ENCODE measurements at regions not wholly inside any gene's neighbourhood (a gene's known extent, or its start where the extent isn't known, plus 50 kb on each side); places are given as distances from the start of the nearest gene placed in this dataset.

- H2AFZ ChIP-seq (ENCODE audit: insufficient read depth, low read length, poor library complexity), result peak overlapping the region; percentile 11
These were observed 57.2 kb upstream of the LRRC55 start for GRCh38 chr11:57124505-57124904.

DNA sequence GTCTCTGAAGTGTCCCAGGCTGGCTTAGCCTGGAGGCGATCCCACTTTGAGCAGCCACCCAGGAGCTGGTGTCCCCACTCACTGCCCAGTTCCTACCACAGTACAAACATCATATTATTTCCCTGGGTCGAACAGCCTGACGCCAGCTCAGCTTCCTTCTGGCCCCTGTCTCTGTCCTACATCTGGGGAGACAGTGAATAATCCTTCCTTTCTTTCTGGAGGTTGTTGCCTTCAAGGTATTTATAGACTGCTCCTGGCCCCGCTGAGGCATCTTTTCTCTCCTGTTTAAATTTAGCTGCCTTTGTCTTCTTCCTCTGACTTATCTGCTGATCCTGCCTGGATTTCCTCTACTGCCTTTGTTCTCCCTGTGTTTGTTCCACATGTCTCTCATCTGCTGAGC, 56.8 kb upstream of the LRRC55 start:
- Histone ChIP-seq H3K79me2 (ENCODE audit: control insufficient read depth, insufficient read depth, low read length, poor library complexity) (no peaks in the 10 kb centered on the region), H3K14ac (ENCODE audit: low read length) (peak overlapping the region; percentile 44), H2AK5ac (ENCODE audit: low read length) (no peak overlapping the region), H4K8ac (ENCODE audit: low read depth, low read length) (peak overlapping the region; percentile 22), H3K9ac (ENCODE audit: low read length) (no peak overlapping the region), H3K23ac (ENCODE audit: low read length) (no peak overlapping the region), H3K9me3 (ENCODE audit: insufficient read depth, low read depth, low read length) (no peaks in the 10 kb centered on the region), H2BK5ac (ENCODE audit: low read depth, low read length, poor library complexity) (peak overlapping the region; percentile 18), H3K27me3 (ENCODE audit: insufficient read depth, low read length) (no peaks in the 10 kb centered on the region), H3K4me3 (ENCODE audit: low read depth, low read length) (no peak overlapping the region), H3K18ac (ENCODE audit: low read length) (no peak overlapping the region), H3K4me1 (ENCODE audit: control insufficient read depth in 1 of 2, insufficient read depth in 2 of 2, low read length in 2 of 2) (peaks cover 10 to 21% of the 10 kb centered on the region in 2 experiments), H3K79me1 (ENCODE audit: low read length) (peaks cover 7% of the 10 kb centered on the region), H2BK12ac (ENCODE audit: low read length) (peak overlapping the region; percentile 37), H3K27ac (ENCODE audit: low read depth, low read length) (peak overlapping the region; percentile 60), H3K4ac (ENCODE audit: low read depth, low read length) (no peak overlapping the region), H2BK120ac (ENCODE audit: insufficient read depth, low read length, poor library complexity) (no peak overlapping the region), H4K12ac (ENCODE audit: low read depth, low read length) (no peak overlapping the region), H2AFZ (ENCODE audit: insufficient read depth, low read length, poor library complexity) (peak overlapping the region; percentile 11), H3K4me2 (ENCODE audit: low read length) (no peak overlapping the region), H4K91ac (ENCODE audit: low read depth, low read length) (peak overlapping the region; percentile 42), H3K36me3 (ENCODE audit: control insufficient read depth in 1 of 2, insufficient read depth in 2 of 2, low read length in 2 of 2) (no peaks in the 10 kb centered on the region)
- no peak for DNase-seq
- no CpG with 5 or more reads among the region's 4 CpGs for WGBS (ENCODE audit: extremely low coverage, insufficient coverage, insufficient read length)

More at GRCh38 chr11:57124505-57124904, 57.2 kb upstream of the LRRC55 start:
- H3K9ac ChIP-seq (ENCODE audit: low read length), result no peak overlapping the region
- H3K4ac ChIP-seq (ENCODE audit: low read depth, low read length), result no peak overlapping the region
- no peaks in the 10 kb centered on the region for H3K36me3 ChIP-seq (ENCODE audit: control insufficient read depth in 1 of 2, insufficient read depth in 2 of 2, low read length in 2 of 2)
- peak overlapping the region; percentile 60 for H3K27ac ChIP-seq (ENCODE audit: low read depth, low read length)
- no peak overlapping the region for H3K4me3 ChIP-seq (ENCODE audit: low read depth, low read length)
- no peaks in the 10 kb centered on the region for H3K79me2 ChIP-seq (ENCODE audit: control insufficient read depth, insufficient read depth, low read length, poor library complexity)
- H2BK12ac ChIP-seq (ENCODE audit: low read length), result peak overlapping the region; percentile 37
- no peaks in the 10 kb centered on the region for H3K9me3 ChIP-seq (ENCODE audit: insufficient read depth, low read depth, low read length)
- no CpG with 5 or more reads among the region's 7 CpGs for WGBS (ENCODE audit: extremely low coverage, insufficient coverage, insufficient read length)
- no peak overlapping the region for H3K4me2 ChIP-seq (ENCODE audit: low read length)
- H2AK5ac ChIP-seq (ENCODE audit: low read length), result no peak overlapping the region
- H3K4me1 ChIP-seq (ENCODE audit: control insufficient read depth in 1 of 2, insufficient read depth in 2 of 2, low read length in 2 of 2), result peaks cover 10 to 21% of the 10 kb centered on the region in 2 experiments
- H3K27me3 ChIP-seq (ENCODE audit: insufficient read depth, low read length), result no peaks in the 10 kb centered on the region
- peak overlapping the region; percentile 58 for H4K91ac ChIP-seq (ENCODE audit: low read depth, low read length)
- peak overlapping the region; percentile 22 for H4K8ac ChIP-seq (ENCODE audit: low read depth, low read length)
- no peak overlapping the region for H3K23ac ChIP-seq (ENCODE audit: low read length)
- no peak overlapping the region for H2BK120ac ChIP-seq (ENCODE audit: insufficient read depth, low read length, poor library complexity)
- H3K79me1 ChIP-seq (ENCODE audit: low read length), result peaks cover 7% of the 10 kb centered on the region
- H2BK5ac ChIP-seq (ENCODE audit: low read depth, low read length, poor library complexity), result peak overlapping the region; percentile 18
- H4K12ac ChIP-seq (ENCODE audit: low read depth, low read length), result no peak overlapping the region
- DNase-seq, result no peak
- peak overlapping the region; percentile 44 for H3K14ac ChIP-seq (ENCODE audit: low read length)
- no peak overlapping the region for H3K18ac ChIP-seq (ENCODE audit: low read length)

DNA sequence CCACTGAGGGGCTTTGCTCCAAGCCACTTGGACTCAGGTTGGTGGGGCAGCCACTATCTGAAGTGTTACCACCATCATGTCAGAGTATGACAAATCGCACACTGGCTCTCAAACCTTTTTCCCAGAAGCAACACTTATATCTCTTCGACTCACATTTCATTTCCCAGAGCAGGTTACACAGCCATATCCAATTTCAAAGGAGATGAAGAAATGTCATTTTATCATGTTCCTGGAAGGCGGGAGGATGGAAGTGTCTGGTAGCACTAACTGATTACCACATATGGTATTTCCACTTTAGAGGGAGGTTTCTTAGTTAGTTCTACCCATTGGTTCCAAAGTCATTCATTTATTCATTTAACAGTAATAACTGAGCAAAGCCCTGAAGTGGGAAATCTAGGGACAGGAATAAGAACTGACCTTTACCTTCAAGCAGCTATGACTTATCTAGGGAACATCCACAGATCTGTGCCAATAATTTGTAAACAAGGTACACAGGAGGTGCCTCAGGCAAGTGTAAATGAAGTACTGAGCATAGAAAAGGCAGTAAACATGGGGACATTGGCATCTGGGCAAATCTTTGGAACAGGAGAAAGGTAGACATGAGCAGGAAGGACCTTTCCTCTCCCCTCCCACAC, 54.9 kb upstream of the LRRC55 start:
- H4K8ac ChIP-seq (ENCODE audit: low read depth, low read length), result no peak overlapping the region
- H3K18ac ChIP-seq (ENCODE audit: low read length), result no peak overlapping the region
- H3K36me3 ChIP-seq (ENCODE audit: control insufficient read depth in 1 of 2, insufficient read depth in 2 of 2, low read length in 2 of 2), result no peaks in the 10 kb centered on the region
- H3K4ac ChIP-seq (ENCODE audit: low read depth, low read length), result no peak overlapping the region
- H2BK120ac ChIP-seq (ENCODE audit: insufficient read depth, low read length, poor library complexity), result no peak overlapping the region
- no peaks in the 10 kb centered on the region for H3K27me3 ChIP-seq (ENCODE audit: insufficient read depth, low read length)
- no peak overlapping the region for H3K4me2 ChIP-seq (ENCODE audit: low read length)
- peaks cover 3% of the 10 kb centered on the region for H3K79me1 ChIP-seq (ENCODE audit: low read length)
- no peak overlapping the region for H3K27ac ChIP-seq (ENCODE audit: low read depth, low read length)
- no peak overlapping the region for H2BK5ac ChIP-seq (ENCODE audit: low read depth, low read length, poor library complexity)
- no peak overlapping the region for H4K12ac ChIP-seq (ENCODE audit: low read depth, low read length)
- H3K14ac ChIP-seq (ENCODE audit: low read length), result no peak overlapping the region
- no peak overlapping the region for H2AFZ ChIP-seq (ENCODE audit: insufficient read depth, low read length, poor library complexity)
- H3K4me3 ChIP-seq (ENCODE audit: low read depth, low read length), result no peak overlapping the region
- peaks cover 6 to 15% of the 10 kb centered on the region in 2 experiments for H3K4me1 ChIP-seq (ENCODE audit: control insufficient read depth in 1 of 2, insufficient read depth in 2 of 2, low read length in 2 of 2)
- DNase-seq, result peak; percentile 51 to 84
- peak overlapping the region; percentile 62 for H2BK12ac ChIP-seq (ENCODE audit: low read length)
- H3K79me2 ChIP-seq (ENCODE audit: control insufficient read depth, insufficient read depth, low read length, poor library complexity), result no peaks in the 10 kb centered on the region
- H3K23ac ChIP-seq (ENCODE audit: low read length), result no peak overlapping the region
- H3K9ac ChIP-seq (ENCODE audit: low read length), result no peak overlapping the region
- WGBS (ENCODE audit: extremely low coverage, insufficient coverage, insufficient read length), result no CpG with 5 or more reads among the region's 3 CpGs
- H2AK5ac ChIP-seq (ENCODE audit: low read length), result no peak overlapping the region
- no peak overlapping the region for H4K91ac ChIP-seq (ENCODE audit: low read depth, low read length)
- no peaks in the 10 kb centered on the region for H3K9me3 ChIP-seq (ENCODE audit: insufficient read depth, low read depth, low read length)

DNA sequence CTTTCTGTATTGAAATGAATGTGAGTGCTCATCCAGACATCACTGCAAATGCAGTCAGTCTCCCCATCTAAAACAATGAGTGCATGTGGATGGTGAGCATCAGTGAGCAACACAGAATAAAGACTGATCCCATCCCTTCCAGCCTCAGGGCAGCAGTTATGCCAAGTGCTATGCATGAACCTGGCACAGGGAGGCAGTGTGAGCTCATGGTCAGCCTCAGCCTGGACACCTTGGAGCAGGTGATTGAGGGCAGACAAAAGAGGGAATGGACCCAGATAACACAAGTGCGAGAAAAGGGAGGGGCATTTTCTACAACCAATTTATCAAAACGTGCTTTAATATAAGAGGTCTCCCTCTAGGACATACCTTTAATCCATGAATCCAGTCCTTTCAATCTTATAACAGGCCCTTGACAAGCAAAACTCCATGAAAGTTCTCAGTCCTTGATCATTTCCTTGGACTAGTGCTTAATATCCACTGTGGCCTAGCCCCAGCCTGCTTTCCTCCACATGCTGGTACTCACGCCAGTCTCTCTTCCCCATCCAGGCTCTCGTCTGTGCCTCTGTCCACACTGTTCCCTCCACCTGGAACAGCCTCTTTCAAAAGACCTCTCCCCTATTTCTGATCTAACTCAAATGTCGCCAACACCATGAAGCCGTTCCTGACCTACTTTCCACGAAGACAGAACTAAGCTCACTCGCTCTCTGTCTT, 50.5 kb upstream of the LRRC55 start:
- DNase-seq, result peak; percentile 31 to 55
- H3K14ac ChIP-seq (ENCODE audit: low read length), result no peak overlapping the region
- H2BK12ac ChIP-seq (ENCODE audit: low read length), result no peak overlapping the region
- no peak overlapping the region for H2BK120ac ChIP-seq (ENCODE audit: insufficient read depth, low read length, poor library complexity)
- no peaks in the 10 kb centered on the region for H3K79me2 ChIP-seq (ENCODE audit: control insufficient read depth, insufficient read depth, low read length, poor library complexity)
- H3K27me3 ChIP-seq (ENCODE audit: insufficient read depth, low read length), result no peaks in the 10 kb centered on the region
- no peaks in the 10 kb centered on the region for H3K4me1 ChIP-seq (ENCODE audit: control insufficient read depth in 1 of 2, insufficient read depth in 2 of 2, low read length in 2 of 2)
- H3K79me1 ChIP-seq (ENCODE audit: low read length), result no peaks in the 10 kb centered on the region
- no peak overlapping the region for H2AK5ac ChIP-seq (ENCODE audit: low read length)
- H3K27ac ChIP-seq (ENCODE audit: low read depth, low read length), result no peak overlapping the region
- no peak overlapping the region for H2AFZ ChIP-seq (ENCODE audit: insufficient read depth, low read length, poor library complexity)
- no peaks in the 10 kb centered on the region for H3K36me3 ChIP-seq (ENCODE audit: control insufficient read depth in 1 of 2, insufficient read depth in 2 of 2, low read length in 2 of 2)
- no peak overlapping the region for H3K4me3 ChIP-seq (ENCODE audit: low read depth, low read length)
- no peak overlapping the region for H3K18ac ChIP-seq (ENCODE audit: low read length)
- no CpG with 5 or more reads among the region's 8 CpGs for WGBS (ENCODE audit: extremely low coverage, insufficient coverage, insufficient read length)
- no peak overlapping the region for H3K4me2 ChIP-seq (ENCODE audit: low read length)
- H4K91ac ChIP-seq (ENCODE audit: low read depth, low read length), result no peak overlapping the region
- H4K12ac ChIP-seq (ENCODE audit: low read depth, low read length), result no peak overlapping the region
- no peak overlapping the region for H3K23ac ChIP-seq (ENCODE audit: low read length)
- no peak overlapping the region for H3K9ac ChIP-seq (ENCODE audit: low read length)
- H3K4ac ChIP-seq (ENCODE audit: low read depth, low read length), result no peak overlapping the region
- no peak overlapping the region for H4K8ac ChIP-seq (ENCODE audit: low read depth, low read length)
- H3K9me3 ChIP-seq (ENCODE audit: insufficient read depth, low read depth, low read length), result no peaks in the 10 kb centered on the region
- no peak overlapping the region for H2BK5ac ChIP-seq (ENCODE audit: low read depth, low read length, poor library complexity)

Measured in trophoblast cell (in vitro differentiated cells and primary cell).